Stimulated activated CD8-positive, alpha-beta memory T cell treated with anti-CD3 and anti-CD28 coated beads, Interleukin-12 subunit alpha, Interleukin-12 subunit beta, amount 100 ng/mL, for 24 hours (primary cell): ENCODE measurements at regions not wholly inside any gene's neighbourhood (a gene's known extent, or its start where the extent isn't known, plus 50 kb on each side); places are given as distances from the start of the nearest gene placed in this dataset.

ENCODE experiments used
- DNase-seq: peaks from one replicate; pipeline ENCODE4 v3.0.0-alpha.2; 2020; ENCODE audit errors: extremely low read depth

GRCh38 chr7:41878309-41879295 lies 175.7 kb upstream of the INHBA start:
- DNase-seq: no peak

GRCh38 chr7:41877118-41877517 lies 174.2 kb upstream of the INHBA start:
- no peak for DNase-seq

- no peak for DNase-seq
These were observed 172.6 kb upstream of the INHBA start for GRCh38 chr7:41875513-41875912.

GRCh38 chr7:41874201-41874785 lies 171.4 kb upstream of the INHBA start:
- no peak for DNase-seq

- no peak for DNase-seq
These were observed 170.9 kb upstream of the INHBA start for GRCh38 chr7:41873741-41874140.

- DNase-seq: no peak
These were observed 170.1 kb upstream of the INHBA start for GRCh38 chr7:41872966-41873365.

- no peak for DNase-seq
These were observed 167.7 kb upstream of the INHBA start for GRCh38 chr7:41870461-41871138.

- DNase-seq: no peak
These were observed 167.1 kb upstream of the INHBA start for GRCh38 chr7:41869997-41870396.

GRCh38 chr7:41869596-41869995 lies 166.7 kb upstream of the INHBA start:
- no peak for DNase-seq

GRCh38 chr7:41869091-41869490 lies 166.2 kb upstream of the INHBA start:
- DNase-seq: no peak

- no peak for DNase-seq
These were observed 164.9 kb upstream of the INHBA start for GRCh38 chr7:41867639-41868280.

- no peak for DNase-seq
These were observed 159.4 kb upstream of the INHBA start for GRCh38 chr7:41862261-41862660.

GRCh38 chr7:41861642-41862041 lies 158.8 kb upstream of the INHBA start:
- DNase-seq: no peak

- no peak for DNase-seq
These were observed 155.3 kb upstream of the INHBA start for GRCh38 chr7:41858201-41858600.

GRCh38 chr7:41855798-41856197 lies 152.9 kb upstream of the INHBA start:
- no peak for DNase-seq

- no peak for DNase-seq
These were observed 144.7 kb upstream of the INHBA start for GRCh38 chr7:41847606-41848005.

GRCh38 chr7:41847151-41847550 lies 144.3 kb upstream of the INHBA start:
- no peak for DNase-seq

GRCh38 chr7:41842956-41843355 lies 140.1 kb upstream of the INHBA start:
- DNase-seq: no peak

GRCh38 chr7:41837916-41838315 lies 135.0 kb upstream of the INHBA start:
- DNase-seq: no peak

GRCh38 chr7:41835976-41836530 lies 133.2 kb upstream of the INHBA start:
- DNase-seq: no peak

GRCh38 chr7:41834805-41835694 lies 132.2 kb upstream of the INHBA start:
- DNase-seq: no peak
